Lower lobe of right lung (tissue), 2 donors: ENCODE measurements at regions not wholly inside any gene's neighbourhood (a gene's known extent, or its start where the extent isn't known, plus 50 kb on each side); places are given as distances from the start of the nearest gene placed in this dataset.

ENCODE experiments used
- ATAC-seq, 2 donors: fragments of 200-7000 bp; cut with Tn5 transposase; one replicate each; pipeline ENCODE4 v1.9.1; 2020 to 2022; ENCODE audit warnings: mild to moderate bottlenecking in 2 of 2, moderate library complexity in 2 of 2
- DNase-seq: peaks from one replicate; pipeline ENCODE4 v3.0.0-alpha.2; 2020
- H3K27ac ChIP-seq: fragments of 200-600 bp; one replicate; pipeline ENCODE4 v1.8.0; 2022
- H3K27me3 ChIP-seq: fragments of 200-600 bp; one replicate; pipeline ENCODE4 v1.8.0; 2022; ENCODE audit warnings: low read depth
- H3K36me3 ChIP-seq: fragments of 200-600 bp; one replicate; pipeline ENCODE4 v1.8.0; 2022; ENCODE audit warnings: mild to moderate bottlenecking
- H3K4me1 ChIP-seq: fragments of 200-600 bp; one replicate; pipeline ENCODE4 v1.8.0; 2022
- H3K4me3 ChIP-seq: fragments of 200-600 bp; one replicate; pipeline ENCODE4 v1.8.0; 2022; ENCODE audit warnings: mild to moderate bottlenecking
- H3K9me3 ChIP-seq: fragments of 200-600 bp; one replicate; pipeline ENCODE4 v1.8.0; 2022
- intact Hi-C: fragments of 100-400 bp; cut with DNase I; formaldehyde crosslinking; loops from one replicate; pipeline ENCODE4 v1.11.0; 2022
- TF ChIP-seq, protein P1 (sequence below): fragments of 200-600 bp; IDR thresholded peaks from one replicate; pipeline ENCODE4 v1.8.0; 2022; ENCODE audit warnings: antibody characterized with exemption, mild to moderate bottlenecking
- donor health status: DM: no; HTN: yes; CAD: no; lungs with severe emphysema.

DNA sequence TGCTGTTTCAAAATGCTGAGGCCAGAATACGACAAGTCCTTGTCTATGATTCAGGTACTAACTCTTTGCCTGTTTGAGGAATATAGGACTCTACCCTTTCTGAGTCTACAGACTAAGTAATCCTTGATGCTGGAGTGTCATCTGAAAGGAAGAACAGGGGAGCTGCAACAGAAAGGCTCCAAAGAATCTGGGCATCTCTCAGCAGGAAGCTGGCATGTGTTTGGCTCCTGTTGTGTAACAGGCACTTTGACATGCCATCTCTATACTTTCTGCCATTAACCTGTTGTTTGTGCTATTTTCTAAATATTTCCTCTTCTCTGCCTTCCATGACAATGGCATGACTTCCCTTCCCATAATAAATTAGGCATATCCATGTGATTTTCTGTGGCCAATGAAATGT, 409.5 kb downstream of the ADRA2A start:
- H3K36me3 ChIP-seq: no peaks in the 10 kb centered on the region
- H3K4me1 ChIP-seq: no peaks in the 10 kb centered on the region
- ATAC-seq (no peak), DNase-seq (no peak)
- no peak overlapping the region for H3K4me3 ChIP-seq
- TF ChIP-seq, protein P1, sequence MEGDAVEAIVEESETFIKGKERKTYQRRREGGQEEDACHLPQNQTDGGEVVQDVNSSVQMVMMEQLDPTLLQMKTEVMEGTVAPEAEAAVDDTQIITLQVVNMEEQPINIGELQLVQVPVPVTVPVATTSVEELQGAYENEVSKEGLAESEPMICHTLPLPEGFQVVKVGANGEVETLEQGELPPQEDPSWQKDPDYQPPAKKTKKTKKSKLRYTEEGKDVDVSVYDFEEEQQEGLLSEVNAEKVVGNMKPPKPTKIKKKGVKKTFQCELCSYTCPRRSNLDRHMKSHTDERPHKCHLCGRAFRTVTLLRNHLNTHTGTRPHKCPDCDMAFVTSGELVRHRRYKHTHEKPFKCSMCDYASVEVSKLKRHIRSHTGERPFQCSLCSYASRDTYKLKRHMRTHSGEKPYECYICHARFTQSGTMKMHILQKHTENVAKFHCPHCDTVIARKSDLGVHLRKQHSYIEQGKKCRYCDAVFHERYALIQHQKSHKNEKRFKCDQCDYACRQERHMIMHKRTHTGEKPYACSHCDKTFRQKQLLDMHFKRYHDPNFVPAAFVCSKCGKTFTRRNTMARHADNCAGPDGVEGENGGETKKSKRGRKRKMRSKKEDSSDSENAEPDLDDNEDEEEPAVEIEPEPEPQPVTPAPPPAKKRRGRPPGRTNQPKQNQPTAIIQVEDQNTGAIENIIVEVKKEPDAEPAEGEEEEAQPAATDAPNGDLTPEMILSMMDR: no peak
- peaks cover 22% of the 10 kb centered on the region for H3K9me3 ChIP-seq
- no peaks in the 10 kb centered on the region for H3K27me3 ChIP-seq
- intact Hi-C loops: no loop called here
- no peak overlapping the region for H3K27ac ChIP-seq

GRCh38 chr10:111488668-111489067, 411.8 kb downstream of the ADRA2A start:
- Histone ChIP-seq H3K27me3 (no peaks in the 10 kb centered on the region), H3K9me3 (peaks cover 31% of the 10 kb centered on the region), H3K36me3 (no peaks in the 10 kb centered on the region), H3K4me3 (no peak overlapping the region), H3K4me1 (no peaks in the 10 kb centered on the region), H3K27ac (no peak overlapping the region)
- DNase-seq: no peak
- ATAC-seq: no peak
- TF ChIP-seq, protein P1: no peak
- intact Hi-C loops: no loop called here

GRCh38 chr10:111491154-111491553, 414.3 kb downstream of the ADRA2A start:
- Histone ChIP-seq H3K4me1 (no peaks in the 10 kb centered on the region), H3K27me3 (no peaks in the 10 kb centered on the region), H3K36me3 (no peaks in the 10 kb centered on the region), H3K9me3 (peaks cover 31% of the 10 kb centered on the region), H3K4me3 (no peak overlapping the region), H3K27ac (no peak overlapping the region)
- TF ChIP-seq, protein P1: no peak
- intact Hi-C loops: no loop called here
- ATAC-seq (no peak), DNase-seq (no peak)

DNA sequence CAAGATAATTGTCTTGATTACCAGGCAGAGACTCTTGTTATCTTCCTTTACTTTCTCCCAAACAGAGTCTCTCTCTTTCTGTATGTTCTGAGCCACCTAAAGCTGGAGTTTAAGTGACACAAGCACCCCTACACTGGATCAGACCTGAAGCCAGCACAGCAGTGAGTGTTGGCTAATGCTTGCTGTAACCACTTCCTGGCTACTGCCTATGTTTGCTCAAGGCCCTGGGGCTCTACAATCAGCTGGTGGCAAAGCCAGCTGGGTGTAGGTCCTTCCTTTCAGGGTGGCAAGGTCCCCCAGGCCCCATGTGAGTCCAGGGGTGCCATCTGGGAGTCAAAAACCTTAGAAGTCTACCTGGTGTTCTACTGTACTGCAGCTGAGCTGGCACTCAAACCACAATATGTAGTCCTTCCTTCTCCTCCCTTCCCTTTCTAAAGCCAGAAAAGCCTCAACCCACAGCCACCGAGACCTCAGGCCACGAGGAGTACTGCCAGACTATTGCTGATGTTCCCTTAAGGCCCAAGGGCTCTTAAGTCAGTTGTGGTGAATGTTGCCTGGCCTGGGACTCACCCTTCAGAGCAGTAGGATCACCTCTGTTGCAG, 416.3 kb downstream of the ADRA2A start:
- Histone ChIP-seq H3K36me3 (no peaks in the 10 kb centered on the region), H3K27ac (no peak overlapping the region), H3K9me3 (peaks cover 31% of the 10 kb centered on the region), H3K27me3 (no peaks in the 10 kb centered on the region), H3K4me1 (no peaks in the 10 kb centered on the region), H3K4me3 (no peak overlapping the region)
- intact Hi-C loops: no loop called here
- no peak for DNase-seq
- TF ChIP-seq, protein P1: no peak
- ATAC-seq: no peak

DNA sequence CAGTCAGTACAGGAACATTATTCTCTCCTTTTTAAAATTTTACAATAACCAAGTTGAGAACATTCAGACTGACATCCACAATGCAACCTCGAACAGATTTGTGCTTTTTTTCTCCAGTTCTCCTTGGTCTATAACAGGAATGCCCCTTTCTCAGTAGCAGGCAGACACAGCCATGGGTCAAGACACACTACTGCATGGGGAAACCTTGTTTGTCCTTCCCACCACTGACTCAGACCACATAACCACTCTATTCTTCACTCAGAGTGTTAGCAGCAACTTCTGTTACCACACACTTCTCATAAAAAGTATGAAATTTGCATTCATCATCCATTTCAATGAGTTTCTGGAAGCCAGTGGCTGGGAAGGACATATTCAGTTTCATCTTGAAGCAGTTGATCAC, 421.7 kb downstream of the ADRA2A start:
- DNase-seq (no peak), ATAC-seq (no peak)
- Histone ChIP-seq H3K36me3 (no peaks in the 10 kb centered on the region), H3K4me1 (no peaks in the 10 kb centered on the region), H3K27ac (no peak overlapping the region), H3K9me3 (no peaks in the 10 kb centered on the region), H3K27me3 (no peaks in the 10 kb centered on the region), H3K4me3 (no peak overlapping the region)
- TF ChIP-seq, protein P1: no peak
- intact Hi-C loops: no loop called here
